Nephron (organoid): ENCODE measurements at regions not wholly inside any gene's neighbourhood (a gene's known extent, or its start where the extent isn't known, plus 50 kb on each side); places are given as distances from the start of the nearest gene placed in this dataset.

ENCODE experiments used
- H3K27ac Mint-ChIP-seq, 3 experiments: 2 replicates each; pipeline ENCODE4 v1.8.0; 2020; ENCODE audit warnings: mixed read lengths in 3 of 3, mild to moderate bottlenecking in 2 of 3, moderate library complexity in 1 of 3
- H3K27me3 Mint-ChIP-seq: 2 replicates; pipeline ENCODE4 v1.8.0; 2021; ENCODE audit warnings: low read depth, mild to moderate bottlenecking, moderate library complexity, mixed read lengths
- H3K36me3 Mint-ChIP-seq: 2 replicates; pipeline ENCODE4 v1.8.0; 2020; ENCODE audit warnings: low read depth, mixed read lengths
- H3K4me1 Mint-ChIP-seq: 2 replicates; pipeline ENCODE4 v1.8.0; 2020; ENCODE audit warnings: mixed read lengths
- H3K4me3 Mint-ChIP-seq, 3 experiments: 2 replicates each; pipeline ENCODE4 v1.8.0; 2020; ENCODE audit warnings: mild to moderate bottlenecking in 3 of 3, mixed read lengths in 3 of 3, moderate library complexity in 2 of 3
- H3K9me3 Mint-ChIP-seq: 2 replicates; pipeline ENCODE4 v1.8.0; 2020; ENCODE audit warnings: mixed read lengths
- CTCF ChIP-seq, 3 experiments: fragments of 200-600 bp; sonication (generic); IDR thresholded peaks; one replicate each; pipeline ENCODE4 v1.5.0; 2021; ENCODE audit warnings: antibody characterized with exemption in 3 of 3; ENCODE audit not compliant: unreplicated experiment in 3 of 3

DNA sequence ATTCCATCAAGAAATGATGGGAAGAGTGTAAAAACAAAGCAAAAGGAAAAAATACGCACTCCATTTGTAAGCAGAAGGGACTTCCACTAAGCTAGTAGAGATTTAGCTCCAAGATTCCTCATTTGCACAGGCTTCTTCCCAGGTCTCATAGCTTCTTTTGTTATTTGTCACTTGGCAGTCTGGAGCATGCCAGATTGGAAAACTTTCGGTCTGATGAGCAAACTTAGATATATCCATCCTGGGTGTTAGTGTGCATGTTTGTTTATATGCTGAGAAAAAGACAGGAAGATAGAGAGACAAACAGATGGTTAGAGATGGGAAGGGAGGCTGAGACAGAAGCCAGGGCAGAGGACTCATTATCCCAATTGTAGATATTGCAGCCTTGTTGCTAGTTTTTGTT lies 1644.5 kb upstream of the NUDT12 start:
- H3K4me3 Mint-ChIP-seq = no peak overlapping the region
- no peaks in the 10 kb centered on the region for H3K36me3 Mint-ChIP-seq
- TF ChIP-seq CTCF (IDR thresholded peaks at IDR 0.05; ENCODE audit: unreplicated experiment in 3 of 3) = no peak
- H3K4me1 Mint-ChIP-seq = no peaks in the 10 kb centered on the region
- no peak overlapping the region for H3K27ac Mint-ChIP-seq
- no peaks in the 10 kb centered on the region for H3K27me3 Mint-ChIP-seq
- peaks cover 4% of the 10 kb centered on the region for H3K9me3 Mint-ChIP-seq

- Mint-ChIP-seq H3K4me1 (no peaks in the 10 kb centered on the region), H3K27me3 (no peaks in the 10 kb centered on the region), H3K27ac (no peak overlapping the region), H3K9me3 (peaks cover 12% of the 10 kb centered on the region), H3K4me3 (no peak overlapping the region), H3K36me3 (no peaks in the 10 kb centered on the region)
- no peak for TF ChIP-seq CTCF (IDR thresholded peaks at IDR 0.05; ENCODE audit: unreplicated experiment in 3 of 3)
Observed at GRCh38 chr5:105197531-105197930, 1634.9 kb upstream of the NUDT12 start.

DNA sequence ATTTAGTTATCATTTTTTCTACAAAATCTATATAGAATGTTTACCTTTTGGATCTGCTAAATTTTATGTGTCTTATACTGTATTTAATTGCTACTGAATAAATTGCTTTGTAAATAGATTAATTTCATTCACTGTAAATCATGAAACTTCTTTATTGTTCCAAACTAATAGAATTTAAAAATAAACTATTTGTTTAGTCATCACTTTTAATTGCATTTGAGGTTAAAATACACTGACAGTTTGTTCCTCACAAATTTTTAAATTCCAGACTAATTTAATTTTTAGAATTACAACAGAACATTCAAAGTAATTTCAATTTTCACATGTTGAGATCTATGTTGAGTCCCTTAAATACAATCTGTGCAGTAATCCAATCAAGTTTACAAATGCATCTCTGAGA lies 1633.2 kb upstream of the NUDT12 start:
- Mint-ChIP-seq H3K9me3 (peaks cover 5% of the 10 kb centered on the region), H3K27me3 (no peaks in the 10 kb centered on the region), H3K4me3 (no peak overlapping the region), H3K36me3 (no peaks in the 10 kb centered on the region), H3K4me1 (no peaks in the 10 kb centered on the region), H3K27ac (no peak overlapping the region)
- no peak for TF ChIP-seq CTCF (IDR thresholded peaks at IDR 0.05; ENCODE audit: unreplicated experiment in 3 of 3)

DNA sequence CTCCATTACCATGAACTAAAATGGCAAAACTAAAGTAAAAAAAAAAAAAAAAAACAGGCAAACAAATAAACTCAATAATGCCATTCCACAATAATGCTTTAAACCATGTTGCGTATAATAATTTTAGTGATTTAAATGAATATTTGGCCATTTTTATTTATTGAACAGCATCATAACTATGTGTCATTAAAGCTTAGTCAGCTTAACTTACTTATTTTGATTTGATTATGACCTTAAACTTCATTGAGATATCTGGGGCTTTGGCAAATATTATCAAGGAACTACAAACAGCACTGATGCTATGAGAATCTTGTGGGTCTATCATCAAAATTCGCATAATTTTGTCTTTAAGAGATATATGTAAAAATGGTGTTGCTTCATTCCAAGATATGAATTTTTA lies 1610.3 kb upstream of the NUDT12 start:
- Mint-ChIP-seq H3K4me1 (no peaks in the 10 kb centered on the region), H3K27ac (no peak overlapping the region), H3K4me3 (no peak overlapping the region), H3K9me3 (no peaks in the 10 kb centered on the region), H3K27me3 (no peaks in the 10 kb centered on the region), H3K36me3 (no peaks in the 10 kb centered on the region)
- no peak for TF ChIP-seq CTCF (IDR thresholded peaks at IDR 0.05; ENCODE audit: unreplicated experiment in 3 of 3)

DNA sequence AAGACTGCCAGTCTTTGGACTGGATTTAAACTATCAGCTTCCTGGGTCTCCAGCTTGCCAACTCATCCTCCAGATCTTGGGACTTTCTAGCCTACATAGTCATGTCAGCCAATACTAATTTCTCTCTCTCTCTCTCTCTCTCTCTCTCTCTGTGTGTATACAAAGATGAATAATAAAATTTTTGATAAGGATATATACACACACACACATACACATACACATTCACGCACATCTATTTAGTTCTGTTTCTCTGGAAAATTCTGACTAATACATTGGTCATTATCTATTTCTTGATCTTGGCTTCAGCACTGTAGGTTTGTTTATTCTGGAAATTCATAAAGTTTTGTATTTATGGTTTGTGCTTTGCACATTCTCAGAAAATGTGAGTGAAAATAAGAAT lies 1606.2 kb upstream of the NUDT12 start:
- H3K4me3 Mint-ChIP-seq = no peak overlapping the region
- no peaks in the 10 kb centered on the region for H3K4me1 Mint-ChIP-seq
- H3K36me3 Mint-ChIP-seq = no peaks in the 10 kb centered on the region
- no peaks in the 10 kb centered on the region for H3K27me3 Mint-ChIP-seq
- H3K27ac Mint-ChIP-seq = no peak overlapping the region
- TF ChIP-seq CTCF (IDR thresholded peaks at IDR 0.05; ENCODE audit: unreplicated experiment in 3 of 3) = no peak
- H3K9me3 Mint-ChIP-seq = no peaks in the 10 kb centered on the region

DNA sequence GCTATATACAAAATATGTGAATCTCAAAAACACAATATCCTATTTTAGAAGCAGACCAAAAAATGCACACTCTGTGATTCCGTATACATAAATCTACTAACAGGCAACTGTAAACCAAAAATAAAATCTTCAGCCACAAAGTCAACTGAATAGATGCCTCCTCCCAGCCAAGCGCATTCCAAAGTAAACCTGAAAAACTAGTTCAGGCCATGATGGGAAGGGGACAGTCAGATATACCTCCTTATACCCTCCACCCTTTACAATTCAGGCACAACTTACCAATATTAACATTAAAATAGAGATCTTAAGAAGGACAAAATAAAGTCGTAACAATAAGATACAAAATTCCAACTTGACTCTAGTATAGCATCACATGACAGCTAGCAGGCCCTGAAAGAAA lies 1604.5 kb upstream of the NUDT12 start:
- no peak overlapping the region for H3K27ac Mint-ChIP-seq
- no peaks in the 10 kb centered on the region for H3K4me1 Mint-ChIP-seq
- no peak for TF ChIP-seq CTCF (IDR thresholded peaks at IDR 0.05; ENCODE audit: unreplicated experiment in 3 of 3)
- H3K36me3 Mint-ChIP-seq = no peaks in the 10 kb centered on the region
- no peaks in the 10 kb centered on the region for H3K27me3 Mint-ChIP-seq
- peaks cover 4% of the 10 kb centered on the region for H3K9me3 Mint-ChIP-seq
- no peak overlapping the region for H3K4me3 Mint-ChIP-seq
